GM12864 (cell line): ENCODE measurements at regions not wholly inside any gene's neighbourhood (a gene's known extent, or its start where the extent isn't known, plus 50 kb on each side); places are given as distances from the start of the nearest gene placed in this dataset.
"Not testable (repeated sequence)": the region's sequence is repeated elsewhere in the genome, so short reads cannot be mapped to it uniquely, and the experiment has no call there.

Experiments
- DNase-seq: peaks from one replicate; pipeline ENCODE4 v3.0.0-alpha.2; 2011; ENCODE audit warnings: low read depth
- H3K4me3 ChIP-seq: 2 replicates; pipeline ENCODE4 v1.5.1; 2011; ENCODE audit warnings: mild to moderate bottlenecking, low read depth, low read length, control low read depth
- TF ChIP-seq, protein P1 (sequence below): IDR thresholded peaks from 2 replicates; pipeline ENCODE4 v1.5.1; 2011; ENCODE audit warnings: low read depth, mild to moderate bottlenecking, moderate library complexity, low read length, control low read depth, inconsistent platforms; ENCODE audit errors: missing control alignments

DNA sequence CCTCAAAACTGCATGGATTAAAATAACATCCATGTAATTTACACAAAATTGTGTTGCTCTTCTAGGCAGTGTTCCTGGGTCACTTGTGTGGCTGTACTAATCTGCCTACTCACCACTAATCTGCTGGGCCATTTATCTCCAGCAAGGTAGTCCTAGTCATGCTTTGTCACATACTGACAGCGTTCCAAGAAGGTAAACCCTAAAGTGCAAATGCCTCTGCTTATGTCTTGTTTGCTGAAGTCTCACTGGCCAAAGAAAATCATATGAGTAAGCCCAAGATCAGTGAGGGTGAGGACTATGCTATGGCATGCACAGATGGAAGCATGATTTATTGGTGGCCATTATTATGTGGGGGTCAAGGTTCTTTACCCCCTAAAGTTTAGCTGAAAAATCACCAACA, 630.2 kb upstream of the LUZP2 start:
- DNase-seq: no peak
- TF ChIP-seq, protein P1, sequence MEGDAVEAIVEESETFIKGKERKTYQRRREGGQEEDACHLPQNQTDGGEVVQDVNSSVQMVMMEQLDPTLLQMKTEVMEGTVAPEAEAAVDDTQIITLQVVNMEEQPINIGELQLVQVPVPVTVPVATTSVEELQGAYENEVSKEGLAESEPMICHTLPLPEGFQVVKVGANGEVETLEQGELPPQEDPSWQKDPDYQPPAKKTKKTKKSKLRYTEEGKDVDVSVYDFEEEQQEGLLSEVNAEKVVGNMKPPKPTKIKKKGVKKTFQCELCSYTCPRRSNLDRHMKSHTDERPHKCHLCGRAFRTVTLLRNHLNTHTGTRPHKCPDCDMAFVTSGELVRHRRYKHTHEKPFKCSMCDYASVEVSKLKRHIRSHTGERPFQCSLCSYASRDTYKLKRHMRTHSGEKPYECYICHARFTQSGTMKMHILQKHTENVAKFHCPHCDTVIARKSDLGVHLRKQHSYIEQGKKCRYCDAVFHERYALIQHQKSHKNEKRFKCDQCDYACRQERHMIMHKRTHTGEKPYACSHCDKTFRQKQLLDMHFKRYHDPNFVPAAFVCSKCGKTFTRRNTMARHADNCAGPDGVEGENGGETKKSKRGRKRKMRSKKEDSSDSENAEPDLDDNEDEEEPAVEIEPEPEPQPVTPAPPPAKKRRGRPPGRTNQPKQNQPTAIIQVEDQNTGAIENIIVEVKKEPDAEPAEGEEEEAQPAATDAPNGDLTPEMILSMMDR: no peak
- H3K4me3 ChIP-seq: no peak overlapping the region

GRCh38 chr11:23869671-23870070, 627.2 kb upstream of the LUZP2 start:
- TF ChIP-seq, protein P1: no peak
- H3K4me3 ChIP-seq: no peak overlapping the region
- DNase-seq: no peak

DNA sequence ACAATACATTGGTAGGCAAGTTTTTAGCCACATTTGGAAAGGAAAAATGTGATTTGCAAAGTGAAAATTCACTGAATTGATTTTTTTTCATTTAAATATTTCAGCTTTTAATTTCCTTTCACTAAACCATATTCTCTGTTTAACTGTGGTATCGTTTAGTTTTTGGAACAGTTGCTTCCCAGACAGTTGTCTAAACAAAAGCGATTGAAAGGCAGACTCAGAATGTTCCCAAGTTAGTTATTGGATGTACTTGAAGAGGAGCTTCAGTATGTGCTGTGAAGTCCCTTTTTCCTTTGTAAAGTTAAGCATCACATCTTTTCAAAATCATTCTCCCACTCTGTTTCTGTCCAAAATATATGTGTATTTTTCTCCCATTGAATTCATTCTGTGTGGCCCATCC, 623.4 kb upstream of the LUZP2 start:
- TF ChIP-seq, protein P1: no peak

DNA sequence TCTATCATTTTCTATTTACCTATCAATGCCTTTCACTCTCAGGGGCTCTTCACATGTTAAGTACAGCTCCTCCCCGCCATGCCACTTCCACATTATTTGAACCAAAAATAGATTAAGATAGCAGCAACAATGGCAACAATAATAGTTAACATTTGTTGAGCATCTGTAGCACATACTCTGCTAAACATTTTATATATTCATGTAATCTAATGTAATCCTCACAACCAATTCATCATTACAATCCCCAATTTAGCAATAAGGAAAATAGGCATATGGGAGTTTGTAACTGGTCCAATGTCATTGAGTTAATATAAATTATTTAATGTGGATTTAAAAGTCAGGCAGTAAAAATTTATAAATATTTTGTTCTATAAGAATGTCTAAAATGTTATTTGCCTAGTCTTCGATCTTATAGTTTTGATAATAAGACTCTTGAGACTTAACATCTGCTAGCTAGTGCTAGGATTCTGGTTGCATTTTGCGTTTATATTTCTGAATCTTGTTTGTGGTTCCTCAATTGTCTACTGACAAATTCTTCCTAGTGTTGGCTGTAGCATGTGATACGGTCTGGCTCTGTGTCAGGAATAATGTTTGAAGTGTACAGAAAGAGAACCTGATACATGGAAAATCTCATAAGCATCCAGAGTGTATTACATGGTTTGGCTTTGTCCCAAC, 621.5 kb upstream of the LUZP2 start:
- H3K4me3 ChIP-seq: no peak overlapping the region
- TF ChIP-seq, protein P1: no peak

More for the DNA sequence above, 623.4 kb upstream of the LUZP2 start:
- H3K4me3 ChIP-seq: no peak overlapping the region
- no peak for DNase-seq

DNA sequence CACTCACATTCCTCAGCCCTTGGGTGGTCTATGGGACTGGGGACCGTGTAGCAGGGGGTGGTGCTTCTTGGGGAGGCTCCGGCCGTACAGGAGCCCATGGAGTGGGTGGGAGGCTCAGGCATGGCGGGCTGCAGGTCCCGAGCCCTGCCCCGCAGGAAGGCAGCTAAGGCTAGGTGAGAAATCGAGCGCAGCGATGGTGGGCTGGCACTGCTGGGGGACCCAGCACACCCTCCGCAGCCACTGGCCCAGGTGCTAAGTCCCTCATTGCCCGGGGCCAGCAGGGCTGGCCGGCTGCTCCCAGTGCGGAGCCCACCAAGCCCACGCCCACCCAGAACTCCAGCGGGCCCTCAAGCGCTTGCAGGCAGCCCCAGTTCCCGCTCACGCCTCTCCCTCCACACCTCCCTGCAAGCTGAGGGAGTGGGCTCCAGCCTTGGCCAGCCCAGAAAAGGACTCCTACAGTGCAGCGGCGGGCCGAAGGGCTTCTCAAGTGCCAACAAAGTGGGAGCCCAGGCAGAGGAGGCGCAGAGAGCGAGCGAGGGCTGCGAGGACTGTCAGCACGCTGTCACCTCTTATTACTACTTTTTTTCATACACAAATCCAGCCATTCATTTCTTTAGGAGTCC, 613.3 kb upstream of the LUZP2 start:
- H3K4me3 ChIP-seq, DNase-seq: not testable (repeated sequence)

More for the DNA sequence above, 621.5 kb upstream of the LUZP2 start:
- no peak for DNase-seq

DNA sequence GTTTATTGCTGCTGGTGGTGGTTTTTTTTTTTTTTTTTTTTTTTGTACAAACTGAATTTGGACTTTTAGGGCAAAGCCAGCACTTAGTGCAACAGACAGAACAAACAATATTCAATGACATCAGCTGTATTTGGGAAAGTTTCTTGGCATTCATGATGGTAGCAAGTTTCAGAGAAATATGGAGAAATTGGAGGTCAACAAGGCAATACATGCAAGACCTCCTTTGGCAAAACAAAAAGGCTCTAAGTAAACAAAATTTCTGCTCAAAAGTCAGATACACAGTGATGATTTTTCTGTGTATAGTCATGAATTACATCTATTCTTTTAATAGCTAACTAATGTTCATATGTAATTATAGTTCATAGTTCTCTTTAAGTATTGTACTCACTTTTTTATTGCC, 612.5 kb upstream of the LUZP2 start:
- TF ChIP-seq, protein P1: no peak
- no peak for DNase-seq
- no peak overlapping the region for H3K4me3 ChIP-seq

DNA sequence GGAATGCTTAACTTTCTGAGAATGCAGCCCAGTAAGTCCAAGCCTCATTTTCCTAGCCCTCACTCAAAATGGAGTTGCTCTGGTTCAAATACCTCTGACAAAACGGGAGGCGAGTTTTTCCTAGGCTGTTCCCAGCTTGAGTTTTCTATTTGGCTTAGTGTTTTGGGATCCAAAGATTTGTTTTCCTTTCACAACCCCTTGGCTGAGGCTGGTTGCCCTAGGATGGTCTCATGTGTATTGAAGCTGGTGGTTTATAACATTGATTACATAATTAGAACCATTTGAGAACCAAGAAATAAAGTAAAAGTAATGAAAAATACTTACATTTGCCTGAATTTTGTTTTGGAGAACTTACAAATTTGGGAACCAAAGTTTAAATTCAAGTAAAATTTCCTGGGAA, 611.1 kb upstream of the LUZP2 start:
- TF ChIP-seq, protein P1: no peak
- no peak overlapping the region for H3K4me3 ChIP-seq
- no peak for DNase-seq

DNA sequence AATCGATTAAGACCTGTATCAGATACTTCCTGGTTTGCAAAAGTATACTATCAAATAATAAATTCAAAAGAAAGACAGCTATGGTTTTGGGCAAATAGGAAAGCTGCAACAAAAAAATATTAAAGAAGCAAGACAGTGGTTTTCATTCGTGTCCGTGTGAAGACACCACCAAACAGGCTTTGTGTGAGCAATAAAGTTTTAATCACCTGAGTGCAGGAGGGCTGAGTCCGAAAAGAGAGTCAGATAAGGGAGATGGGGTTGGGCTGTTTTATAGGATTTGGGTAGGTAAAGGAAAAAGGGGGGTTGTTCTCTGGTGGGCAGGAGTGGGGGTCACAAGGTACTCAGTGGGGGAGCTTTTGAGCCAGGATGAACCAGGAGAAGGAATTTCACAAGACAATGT, 609.7 kb upstream of the LUZP2 start:
- H3K4me3 ChIP-seq, DNase-seq: not testable (repeated sequence)
